H9 (cell line): ENCODE measurements at regions not wholly inside any gene's neighbourhood (a gene's known extent, or its start where the extent isn't known, plus 50 kb on each side); places are given as distances from the start of the nearest gene placed in this dataset.

ENCODE experiments used
- DNase-seq: peaks from one replicate; pipeline ENCODE4 v3.0.0-alpha.2; 2017
- H2AFZ ChIP-seq: one replicate; pipeline ENCODE4 v1.6.1; 2013; ENCODE audit warnings: mild to moderate bottlenecking, low read length, control low read depth, moderate library complexity
- H2AK5ac ChIP-seq: 2 replicates; pipeline ENCODE4 v1.6.1; 2013; ENCODE audit warnings: low read length, control low read depth, mixed read lengths; ENCODE audit not compliant: insufficient read length
- H2BK120ac ChIP-seq: one replicate; pipeline ENCODE4 v1.6.1; 2013; ENCODE audit warnings: low read depth, mild to moderate bottlenecking, low read length, control low read depth, inconsistent platforms; ENCODE audit not compliant: poor library complexity, severe bottlenecking
- H2BK12ac ChIP-seq: 2 replicates; pipeline ENCODE4 v1.6.1; 2013; ENCODE audit warnings: low read length, control low read depth, mixed read lengths, low read depth; ENCODE audit not compliant: insufficient read length
- H2BK15ac ChIP-seq: 2 replicates; pipeline ENCODE4 v1.6.1; 2013; ENCODE audit warnings: low read depth, low read length, control low read depth
- H2BK20ac ChIP-seq: one replicate; pipeline ENCODE4 v1.6.1; 2013; ENCODE audit warnings: low read depth, mild to moderate bottlenecking, low read length, control low read depth, inconsistent platforms; ENCODE audit not compliant: poor library complexity, severe bottlenecking
- H2BK5ac ChIP-seq: 2 replicates; pipeline ENCODE4 v1.6.1; 2013; ENCODE audit warnings: low read length, control low read depth, mixed read lengths; ENCODE audit not compliant: insufficient read length
- H3K14ac ChIP-seq: 2 replicates; pipeline ENCODE4 v1.6.1; 2013; ENCODE audit warnings: low read length, control low read depth; ENCODE audit not compliant: insufficient read depth
- H3K18ac ChIP-seq: 2 replicates; pipeline ENCODE4 v1.6.1; 2013; ENCODE audit warnings: low read depth, mild to moderate bottlenecking, mixed read lengths, low read length, control low read depth; ENCODE audit not compliant: insufficient read length
- H3K23ac ChIP-seq: 2 replicates; pipeline ENCODE4 v1.6.1; 2013; ENCODE audit warnings: low read length, control low read depth, mixed read lengths, low read depth; ENCODE audit not compliant: insufficient read length
- H3K23me2 ChIP-seq: 2 replicates; pipeline ENCODE4 v1.6.1; 2013; ENCODE audit warnings: low read depth, mild to moderate bottlenecking, mixed read lengths, low read length, control low read depth; ENCODE audit not compliant: insufficient read length, poor library complexity, severe bottlenecking
- H3K27ac ChIP-seq: 2 replicates; pipeline ENCODE4 v1.5.1; 2013; ENCODE audit warnings: low read length, control low read depth, mixed read lengths, low read depth; ENCODE audit not compliant: insufficient read length
- H3K27me3 ChIP-seq: 2 replicates; pipeline ENCODE4 v1.6.1; 2013; ENCODE audit warnings: low read length, control low read depth, inconsistent platforms; ENCODE audit not compliant: insufficient read depth
- H3K4ac ChIP-seq: 2 replicates; pipeline ENCODE4 v1.6.1; 2013; ENCODE audit warnings: low read depth, mild to moderate bottlenecking, control low read depth, inconsistent platforms, low read length, moderate library complexity
- H3K4me1 ChIP-seq: 2 replicates; pipeline ENCODE4 v1.6.1; 2013; ENCODE audit warnings: low read length, control low read depth, inconsistent platforms; ENCODE audit not compliant: insufficient read depth
- H3K4me2 ChIP-seq: 2 replicates; pipeline ENCODE4 v1.6.1; 2013; ENCODE audit warnings: low read length, control low read depth, mixed read lengths; ENCODE audit not compliant: insufficient read length, insufficient read depth
- H3K56ac ChIP-seq: 2 replicates; pipeline ENCODE4 v1.6.1; 2013; ENCODE audit warnings: low read depth, mild to moderate bottlenecking, mixed read lengths, low read length, control low read depth; ENCODE audit not compliant: insufficient read length
- H3K79me1 ChIP-seq: 2 replicates; pipeline ENCODE4 v1.6.1; 2013; ENCODE audit warnings: low read depth, mild to moderate bottlenecking, moderate library complexity, low read length, control low read depth, inconsistent platforms; ENCODE audit not compliant: insufficient read depth, poor library complexity, severe bottlenecking
- H3K79me2 ChIP-seq: 2 replicates; pipeline ENCODE4 v1.6.1; 2013; ENCODE audit warnings: low read length, control low read depth, inconsistent platforms; ENCODE audit not compliant: insufficient read depth
- H3K9ac ChIP-seq: 2 replicates; pipeline ENCODE4 v1.6.1; 2013; ENCODE audit warnings: low read length, control low read depth, mixed read lengths; ENCODE audit not compliant: insufficient read length; ENCODE audit errors: extremely low read depth
- H3K9me3 ChIP-seq: one replicate; pipeline ENCODE4 v1.6.1; 2013; ENCODE audit warnings: low read depth, low read length, inconsistent platforms; ENCODE audit not compliant: control insufficient read depth
- H3T11ph ChIP-seq: one replicate; pipeline ENCODE4 v1.6.1; 2013; ENCODE audit warnings: mild to moderate bottlenecking, low read length, control low read depth, inconsistent platforms
- H4K20me1 ChIP-seq: one replicate; pipeline ENCODE4 v1.6.1; 2013; ENCODE audit not compliant: control insufficient read depth, insufficient read length, insufficient read depth
- H4K5ac ChIP-seq: 2 replicates; pipeline ENCODE4 v1.6.1; 2013; ENCODE audit warnings: low read depth, mild to moderate bottlenecking, mixed read lengths, low read length, control low read depth; ENCODE audit not compliant: insufficient read length
- H4K8ac ChIP-seq: replicated peaks from 2 replicates; pipeline ENCODE4 v1.6.1; 2013; ENCODE audit warnings: low read length, control low read depth, mixed read lengths, low read depth; ENCODE audit not compliant: insufficient read length
- H4K91ac ChIP-seq: 2 replicates; pipeline ENCODE4 v1.6.1; 2013; ENCODE audit warnings: low read depth, mild to moderate bottlenecking, moderate library complexity, mixed read lengths, low read length, control low read depth; ENCODE audit not compliant: insufficient read length
- H3K27ac Mint-ChIP-seq, 3 experiments: 2 replicates in 2 of 3; 3 replicates in 1 of 3; pipeline ENCODE4 v1.8.0; 2020 to 2021; ENCODE audit warnings: mixed read lengths in 3 of 3, mild to moderate bottlenecking in 1 of 3, moderate library complexity in 1 of 3
- H3K27me3 Mint-ChIP-seq: 2 replicates; pipeline ENCODE4 v1.8.0; 2021; ENCODE audit warnings: low read depth, mild to moderate bottlenecking, moderate library complexity, mixed read lengths
- H3K36me3 Mint-ChIP-seq, 3 experiments: 2 replicates in 2 of 3; 3 replicates in 1 of 3; pipeline ENCODE4 v1.8.0; 2020 to 2021; ENCODE audit warnings: low read depth in 3 of 3, mixed read lengths in 3 of 3; ENCODE audit not compliant: insufficient read depth in 1 of 3
- H3K4me1 Mint-ChIP-seq, 2 experiments: 2 replicates each; pipeline ENCODE4 v1.8.0; 2020; ENCODE audit warnings: mixed read lengths in 2 of 2
- H3K4me3 Mint-ChIP-seq, 2 experiments: 2 replicates in 1 of 2; 3 replicates in 1 of 2; pipeline ENCODE4 v1.8.0; 2020 to 2021; ENCODE audit warnings: mild to moderate bottlenecking in 2 of 2, mixed read lengths in 2 of 2, moderate library complexity in 1 of 2
- H3K9me3 Mint-ChIP-seq, 2 experiments: 2 replicates in 1 of 2; 3 replicates in 1 of 2; pipeline ENCODE4 v1.8.0; 2020; ENCODE audit warnings: mild to moderate bottlenecking in 2 of 2, mixed read lengths in 2 of 2, moderate library complexity in 1 of 2
- CTCF ChIP-seq: fragments of 200-600 bp; sonication (generic); conservative IDR thresholded peaks from 3 replicates; pipeline ENCODE4 v1.8.0; 2021; ENCODE audit warnings: antibody characterized with exemption, mild to moderate bottlenecking
- WGBS: extraction: QIAGEN DNeasy Blood & Tissue Kit; methylation state at CpG from one replicate; pipeline ENCODE4 v1.1.7; 2013; ENCODE audit warnings: missing lambda C conversion rate, low lambda C conversion rate, mixed read lengths; ENCODE audit not compliant: insufficient read length; ENCODE audit errors: extremely low coverage; 5-methylcytosine and 5-hydroxymethylcytosine counted together

DNA sequence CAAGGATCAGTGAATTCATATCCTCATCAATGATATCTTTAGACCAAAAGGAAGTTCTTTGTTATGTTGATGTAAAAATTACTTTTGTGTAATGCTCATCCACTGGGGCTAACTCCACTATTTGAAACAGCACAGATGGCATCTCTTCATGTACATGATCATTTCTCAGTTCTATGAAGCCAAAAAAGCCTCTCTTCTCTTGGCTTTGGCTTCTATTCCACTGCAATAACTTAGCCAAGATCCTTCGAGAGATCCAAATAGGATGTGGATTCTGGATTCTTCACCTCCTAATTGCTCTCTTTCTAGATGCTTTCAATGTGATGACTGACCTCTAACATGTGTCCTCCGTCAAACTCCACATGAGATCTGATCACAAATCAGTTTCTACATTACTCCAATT lies 851.2 kb downstream of the GALC start:
- Histone ChIP-seq H2BK20ac (no peak overlapping the region), H3K9me3 (no peaks in the 10 kb centered on the region), H3K23ac (no peak overlapping the region), H3K27ac (no peak overlapping the region), H3K56ac (no peak overlapping the region), H2BK120ac (no peak overlapping the region), H3K79me2 (no peaks in the 10 kb centered on the region), H2BK5ac (no peak overlapping the region), H3K4me1 (no peaks in the 10 kb centered on the region; the same call in 1 of the 2 replicates), H2AFZ (no peak overlapping the region), H3K79me1 (no peaks in the 10 kb centered on the region), H2BK12ac (no peak overlapping the region), H3K9ac (no peak overlapping the region), H3K23me2 (no peaks in the 10 kb centered on the region), H3K4me2 (no peak overlapping the region), H3K4ac (no peak overlapping the region), H4K91ac (no peak overlapping the region), H4K8ac (no peak overlapping the region), H4K5ac (no peak overlapping the region), H4K20me1 (no peaks in the 10 kb centered on the region), H2BK15ac (no peak overlapping the region), H2AK5ac (no peak overlapping the region), H3K18ac (no peak overlapping the region), H3K14ac (no peak overlapping the region), H3K27me3 (peaks cover 10% of the 10 kb centered on the region), H3T11ph (no peak overlapping the region)
- TF ChIP-seq CTCF = no peak
- Mint-ChIP-seq H3K27me3 (peaks cover 54% of the 10 kb centered on the region), H3K9me3 (no peaks in the 10 kb centered on the region; a peak in 1 of 5 replicates), H3K4me1 (0 out of 4 replicates have a peak, but pooled peaks cover 0 to 6% of the 10 kb centered on the region in 2 experiments), H3K4me3 (no peak overlapping the region), H3K36me3 (no peaks in the 10 kb centered on the region), H3K27ac (no peak overlapping the region)
- WGBS = no CpG with 5 or more reads among the region's 2 CpGs
- no peak for DNase-seq
